ENCODE measurements at regions not wholly inside any gene's neighbourhood (a gene's known extent, or its start where the extent isn't known, plus 50 kb on each side); places are given as distances from the start of the nearest gene placed in this dataset.

DNA sequence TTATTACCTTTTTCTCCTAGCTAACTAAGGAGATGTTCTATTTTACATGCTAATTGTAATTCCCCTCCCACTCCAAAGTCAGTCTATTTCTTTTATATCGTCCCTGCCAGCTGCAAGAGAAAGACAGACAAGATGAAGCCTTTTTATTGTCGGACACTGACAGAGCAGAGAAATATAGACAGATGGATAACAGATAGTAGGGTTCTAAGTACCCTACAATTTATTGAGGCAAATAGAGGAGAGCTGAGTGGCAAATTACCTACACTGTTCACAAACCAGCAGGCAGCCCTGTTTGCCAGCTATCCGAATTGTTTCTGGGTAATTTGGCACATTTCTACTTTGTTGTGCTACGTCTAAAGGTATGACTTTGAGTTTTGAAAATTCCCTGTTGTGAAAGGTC, 392.3 kb upstream of the ZNF717 start:
- TF ChIP-seq ZNF70 (CRISPR knock-in tag; IDR thresholded peaks at IDR 0.05) (no peak), ARNTL (CRISPR knock-in tag; IDR thresholded peaks at IDR 0.05; ENCODE audit: borderline replicate concordance, low read depth) (no peak), BACH2 (CRISPR knock-in tag; IDR thresholded peaks at IDR 0.05; ENCODE audit: borderline replicate concordance) (no peak), ZFP30 (CRISPR knock-in tag; IDR thresholded peaks at IDR 0.05) (no peak), ISL1 (CRISPR knock-in tag; IDR thresholded peaks at IDR 0.05) (no peak), ZC3H10 (CRISPR knock-in tag; IDR thresholded peaks at IDR 0.05) (no peak), ESRRG (CRISPR knock-in tag; IDR thresholded peaks at IDR 0.05) (no peak), ZFP3 (CRISPR knock-in tag; IDR thresholded peaks at IDR 0.05) (no peak), CSDC2 (CRISPR knock-in tag; IDR thresholded peaks at IDR 0.05) (no peak), ZNF8 (CRISPR knock-in tag; IDR thresholded peaks at IDR 0.05) (no peak), GLIS3 (CRISPR knock-in tag; IDR thresholded peaks at IDR 0.05) (no peak), SNAI2 (CRISPR knock-in tag; IDR thresholded peaks at IDR 0.05) (no peak)
- TF ChIP-seq, protein P1, sequence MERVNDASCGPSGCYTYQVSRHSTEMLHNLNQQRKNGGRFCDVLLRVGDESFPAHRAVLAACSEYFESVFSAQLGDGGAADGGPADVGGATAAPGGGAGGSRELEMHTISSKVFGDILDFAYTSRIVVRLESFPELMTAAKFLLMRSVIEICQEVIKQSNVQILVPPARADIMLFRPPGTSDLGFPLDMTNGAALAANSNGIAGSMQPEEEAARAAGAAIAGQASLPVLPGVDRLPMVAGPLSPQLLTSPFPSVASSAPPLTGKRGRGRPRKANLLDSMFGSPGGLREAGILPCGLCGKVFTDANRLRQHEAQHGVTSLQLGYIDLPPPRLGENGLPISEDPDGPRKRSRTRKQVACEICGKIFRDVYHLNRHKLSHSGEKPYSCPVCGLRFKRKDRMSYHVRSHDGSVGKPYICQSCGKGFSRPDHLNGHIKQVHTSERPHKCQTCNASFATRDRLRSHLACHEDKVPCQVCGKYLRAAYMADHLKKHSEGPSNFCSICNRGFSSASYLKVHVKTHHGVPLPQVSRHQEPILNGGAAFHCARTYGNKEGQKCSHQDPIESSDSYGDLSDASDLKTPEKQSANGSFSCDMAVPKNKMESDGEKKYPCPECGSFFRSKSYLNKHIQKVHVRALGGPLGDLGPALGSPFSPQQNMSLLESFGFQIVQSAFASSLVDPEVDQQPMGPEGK (CRISPR knock-in tag; IDR thresholded peaks at IDR 0.05; ENCODE audit: borderline replicate concordance) = no peak
- TF ChIP-seq, protein P2, sequence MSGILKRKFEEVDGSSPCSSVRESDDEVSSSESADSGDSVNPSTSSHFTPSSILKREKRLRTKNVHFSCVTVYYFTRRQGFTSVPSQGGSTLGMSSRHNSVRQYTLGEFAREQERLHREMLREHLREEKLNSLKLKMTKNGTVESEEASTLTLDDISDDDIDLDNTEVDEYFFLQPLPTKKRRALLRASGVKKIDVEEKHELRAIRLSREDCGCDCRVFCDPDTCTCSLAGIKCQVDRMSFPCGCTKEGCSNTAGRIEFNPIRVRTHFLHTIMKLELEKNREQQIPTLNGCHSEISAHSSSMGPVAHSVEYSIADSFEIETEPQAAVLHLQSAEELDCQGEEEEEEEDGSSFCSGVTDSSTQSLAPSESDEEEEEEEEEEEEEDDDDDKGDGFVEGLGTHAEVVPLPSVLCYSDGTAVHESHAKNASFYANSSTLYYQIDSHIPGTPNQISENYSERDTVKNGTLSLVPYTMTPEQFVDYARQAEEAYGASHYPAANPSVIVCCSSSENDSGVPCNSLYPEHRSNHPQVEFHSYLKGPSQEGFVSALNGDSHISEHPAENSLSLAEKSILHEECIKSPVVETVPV (CRISPR knock-in tag; IDR thresholded peaks at IDR 0.05) = no peak
- TF ChIP-seq, protein P3, sequence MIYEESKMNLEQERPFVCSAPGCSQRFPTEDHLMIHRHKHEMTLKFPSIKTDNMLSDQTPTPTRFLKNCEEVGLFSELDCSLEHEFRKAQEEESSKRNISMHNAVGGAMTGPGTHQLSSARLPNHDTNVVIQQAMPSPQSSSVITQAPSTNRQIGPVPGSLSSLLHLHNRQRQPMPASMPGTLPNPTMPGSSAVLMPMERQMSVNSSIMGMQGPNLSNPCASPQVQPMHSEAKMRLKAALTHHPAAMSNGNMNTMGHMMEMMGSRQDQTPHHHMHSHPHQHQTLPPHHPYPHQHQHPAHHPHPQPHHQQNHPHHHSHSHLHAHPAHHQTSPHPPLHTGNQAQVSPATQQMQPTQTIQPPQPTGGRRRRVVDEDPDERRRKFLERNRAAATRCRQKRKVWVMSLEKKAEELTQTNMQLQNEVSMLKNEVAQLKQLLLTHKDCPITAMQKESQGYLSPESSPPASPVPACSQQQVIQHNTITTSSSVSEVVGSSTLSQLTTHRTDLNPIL (CRISPR knock-in tag; IDR thresholded peaks at IDR 0.05; ENCODE audit: low read depth) = no peak
- TF ChIP-seq, protein P4, sequence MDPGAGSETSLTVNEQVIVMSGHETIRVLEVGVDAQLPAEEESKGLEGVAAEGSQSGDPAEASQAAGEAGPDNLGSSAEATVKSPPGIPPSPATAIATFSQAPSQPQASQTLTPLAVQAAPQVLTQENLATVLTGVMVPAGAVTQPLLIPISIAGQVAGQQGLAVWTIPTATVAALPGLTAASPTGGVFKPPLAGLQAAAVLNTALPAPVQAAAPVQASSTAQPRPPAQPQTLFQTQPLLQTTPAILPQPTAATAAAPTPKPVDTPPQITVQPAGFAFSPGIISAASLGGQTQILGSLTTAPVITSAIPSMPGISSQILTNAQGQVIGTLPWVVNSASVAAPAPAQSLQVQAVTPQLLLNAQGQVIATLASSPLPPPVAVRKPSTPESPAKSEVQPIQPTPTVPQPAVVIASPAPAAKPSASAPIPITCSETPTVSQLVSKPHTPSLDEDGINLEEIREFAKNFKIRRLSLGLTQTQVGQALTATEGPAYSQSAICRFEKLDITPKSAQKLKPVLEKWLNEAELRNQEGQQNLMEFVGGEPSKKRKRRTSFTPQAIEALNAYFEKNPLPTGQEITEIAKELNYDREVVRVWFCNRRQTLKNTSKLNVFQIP (CRISPR knock-in tag; IDR thresholded peaks at IDR 0.05; ENCODE audit: borderline replicate concordance, low read depth) = no peak
- no peak for ATAC-seq

DNA sequence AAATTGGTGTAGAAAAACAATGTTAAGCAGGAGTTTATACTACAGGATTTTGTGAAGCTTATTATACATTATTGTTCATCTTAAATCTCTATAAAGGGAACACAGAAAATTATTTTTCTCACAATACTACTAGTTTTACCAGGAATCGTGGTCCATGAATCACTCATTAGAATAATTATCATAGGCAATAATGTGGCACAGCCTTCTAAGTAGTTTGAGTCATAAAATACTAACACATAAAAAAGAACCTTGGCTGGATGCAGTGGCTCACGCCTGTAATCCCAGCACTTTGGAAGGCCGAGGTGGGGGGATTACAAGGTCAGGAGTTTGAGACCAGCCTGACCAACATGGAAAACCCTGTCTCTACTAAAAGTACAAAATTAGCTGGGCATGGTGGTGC, 393.1 kb upstream of the ZNF717 start:
- TF ChIP-seq ZNF8 (CRISPR knock-in tag; IDR thresholded peaks at IDR 0.05) (no peak), ZFP3 (CRISPR knock-in tag; IDR thresholded peaks at IDR 0.05) (no peak), ZNF565 (CRISPR knock-in tag; conservative IDR thresholded peaks at IDR 0.05; ENCODE audit: low read depth) (no peak), ESRRG (CRISPR knock-in tag; IDR thresholded peaks at IDR 0.05) (no peak)
- TF ChIP-seq, protein P3 (CRISPR knock-in tag; IDR thresholded peaks at IDR 0.05; ENCODE audit: low read depth) = no peak
- TF ChIP-seq, protein P4 (CRISPR knock-in tag; IDR thresholded peaks at IDR 0.05; ENCODE audit: borderline replicate concordance, low read depth) = no peak
- ATAC-seq = no peak

DNA sequence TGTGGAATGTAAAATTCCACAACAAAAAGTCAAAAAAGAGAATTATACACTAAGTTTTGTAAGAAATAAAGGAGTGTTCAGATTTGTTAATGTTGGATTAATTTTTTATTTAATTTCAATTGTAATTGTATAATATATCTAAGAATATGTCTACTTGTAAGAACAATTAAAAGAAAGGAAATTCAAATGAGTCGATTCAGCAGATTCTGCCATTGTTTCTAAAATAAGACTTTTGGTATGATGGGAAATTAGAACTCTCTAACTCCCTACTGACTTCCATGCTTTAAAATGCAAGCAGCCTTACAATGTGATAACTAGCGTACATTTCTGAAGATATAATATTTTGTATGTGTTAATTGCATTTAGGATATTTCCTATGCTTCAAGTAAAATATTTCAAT, 395.9 kb upstream of the ZNF717 start:
- TF ChIP-seq OSR1 (CRISPR knock-in tag; IDR thresholded peaks at IDR 0.05) (no peak), GLIS3 (CRISPR knock-in tag; IDR thresholded peaks at IDR 0.05) (no peak), ZFP30 (CRISPR knock-in tag; IDR thresholded peaks at IDR 0.05) (no peak), ISL1 (CRISPR knock-in tag; IDR thresholded peaks at IDR 0.05) (no peak), ESRRG (CRISPR knock-in tag; IDR thresholded peaks at IDR 0.05) (no peak), PPARA (CRISPR knock-in tag; IDR thresholded peaks at IDR 0.05; ENCODE audit: borderline replicate concordance) (no peak), ZNF8 (CRISPR knock-in tag; IDR thresholded peaks at IDR 0.05) (no peak), ZNF565 (CRISPR knock-in tag; conservative IDR thresholded peaks at IDR 0.05; ENCODE audit: low read depth) (no peak), RARB (CRISPR knock-in tag; IDR thresholded peaks at IDR 0.05) (no peak), TOX (CRISPR knock-in tag; IDR thresholded peaks at IDR 0.05; ENCODE audit: borderline replicate concordance) (no peak)
- TF ChIP-seq, protein P5, sequence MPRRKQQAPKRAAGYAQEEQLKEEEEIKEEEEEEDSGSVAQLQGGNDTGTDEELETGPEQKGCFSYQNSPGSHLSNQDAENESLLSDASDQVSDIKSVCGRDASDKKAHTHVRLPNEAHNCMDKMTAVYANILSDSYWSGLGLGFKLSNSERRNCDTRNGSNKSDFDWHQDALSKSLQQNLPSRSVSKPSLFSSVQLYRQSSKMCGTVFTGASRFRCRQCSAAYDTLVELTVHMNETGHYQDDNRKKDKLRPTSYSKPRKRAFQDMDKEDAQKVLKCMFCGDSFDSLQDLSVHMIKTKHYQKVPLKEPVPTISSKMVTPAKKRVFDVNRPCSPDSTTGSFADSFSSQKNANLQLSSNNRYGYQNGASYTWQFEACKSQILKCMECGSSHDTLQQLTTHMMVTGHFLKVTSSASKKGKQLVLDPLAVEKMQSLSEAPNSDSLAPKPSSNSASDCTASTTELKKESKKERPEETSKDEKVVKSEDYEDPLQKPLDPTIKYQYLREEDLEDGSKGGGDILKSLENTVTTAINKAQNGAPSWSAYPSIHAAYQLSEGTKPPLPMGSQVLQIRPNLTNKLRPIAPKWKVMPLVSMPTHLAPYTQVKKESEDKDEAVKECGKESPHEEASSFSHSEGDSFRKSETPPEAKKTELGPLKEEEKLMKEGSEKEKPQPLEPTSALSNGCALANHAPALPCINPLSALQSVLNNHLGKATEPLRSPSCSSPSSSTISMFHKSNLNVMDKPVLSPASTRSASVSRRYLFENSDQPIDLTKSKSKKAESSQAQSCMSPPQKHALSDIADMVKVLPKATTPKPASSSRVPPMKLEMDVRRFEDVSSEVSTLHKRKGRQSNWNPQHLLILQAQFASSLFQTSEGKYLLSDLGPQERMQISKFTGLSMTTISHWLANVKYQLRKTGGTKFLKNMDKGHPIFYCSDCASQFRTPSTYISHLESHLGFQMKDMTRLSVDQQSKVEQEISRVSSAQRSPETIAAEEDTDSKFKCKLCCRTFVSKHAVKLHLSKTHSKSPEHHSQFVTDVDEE (CRISPR knock-in tag; IDR thresholded peaks at IDR 0.05) = no peak
- TF ChIP-seq, protein P3 (CRISPR knock-in tag; IDR thresholded peaks at IDR 0.05; ENCODE audit: low read depth) = no peak
- no peak for ATAC-seq

Measured in SK-N-SH treated with all-trans-retinoic acid at 6 μM for 48 hours (cell line).